H1 (cell line): ENCODE measurements at regions not wholly inside any gene's neighbourhood (a gene's known extent, or its start where the extent isn't known, plus 50 kb on each side); places are given as distances from the start of the nearest gene placed in this dataset.

Experiments
- CTCF ChIA-PET: fragments of 300-600 bp; sonication (Branson Sonifier 250); formaldehyde crosslinking; loops from one replicate; lab custom pipeline; 2021; ENCODE audit not compliant: partially characterized antibody; lab: Charles Lee
- POLR2A ChIA-PET: fragments of 300-600 bp; sonication (Branson Sonifier 250); formaldehyde crosslinking; loops from one replicate; lab custom pipeline; 2021; ENCODE audit warnings: inconsistent platforms; ENCODE audit not compliant: partially characterized antibody; lab: Charles Lee
- DNase-seq, 2 experiments: peaks; one replicate each; pipeline versions ENCODE4 v3.0.0 to v3.0.0-alpha.2; 2010 to 2022; ENCODE audit warnings: low spot score in 2 of 2, low read depth in 1 of 2, mixed read lengths in 1 of 2
- FAIRE-seq: peaks from 2 replicates; lab custom pipeline; 2011; peaks lifted over from hg19 to GRCh38; lab: Jason Lieb, UNC
- H2AFZ ChIP-seq: 2 replicates; pipeline ENCODE4 v1.8.1; 2012; ENCODE audit warnings: low read length, inconsistent platforms
- H2AK5ac ChIP-seq: 2 replicates; pipeline ENCODE4 v1.6.1; 2013; ENCODE audit warnings: low read depth, low read length
- H2BK120ac ChIP-seq: replicated peaks from 2 replicates; pipeline ENCODE3; 2013; ENCODE audit warnings: low read depth, low read length, inconsistent platforms
- H2BK12ac ChIP-seq: 2 replicates; pipeline ENCODE4 v1.6.1; 2013; ENCODE audit warnings: low read depth, low read length
- H2BK15ac ChIP-seq: 2 replicates; pipeline ENCODE4 v1.6.1; 2013; ENCODE audit warnings: low read length
- H2BK20ac ChIP-seq: 2 replicates; pipeline ENCODE4 v1.6.1; 2013; ENCODE audit warnings: low read length
- H2BK5ac ChIP-seq: 2 replicates; pipeline ENCODE4 v1.6.1; 2013; ENCODE audit warnings: low read depth, low read length
- H3K14ac ChIP-seq: 2 replicates; pipeline ENCODE4 v1.6.1; 2013; ENCODE audit warnings: inconsistent platforms; ENCODE audit not compliant: insufficient read length
- H3K18ac ChIP-seq: 2 replicates; pipeline ENCODE4 v1.6.1; 2013; ENCODE audit warnings: low read length; ENCODE audit errors: extremely low read depth
- H3K23ac ChIP-seq: 2 replicates; pipeline ENCODE4 v1.6.1; 2013; ENCODE audit warnings: inconsistent platforms; ENCODE audit not compliant: insufficient read length
- H3K23me2 ChIP-seq: 2 replicates; pipeline ENCODE4 v1.6.1; 2013; ENCODE audit warnings: low read depth, low read length
- H3K27ac ChIP-seq: 2 replicates; pipeline ENCODE4 v1.6.1; 2011; ENCODE audit warnings: low read depth, low read length, inconsistent platforms
- H3K27me3 ChIP-seq, 4 experiments: replicated peaks in 1 of 4; 1 replicate in 1 of 4; 2 replicates in 3 of 4; pipeline versions ENCODE4 v1.6.1 to v1.8.1; 2011 to 2013; ENCODE audit warnings: low read length in 3 of 4, mild to moderate bottlenecking in 3 of 4, inconsistent platforms in 2 of 4, mixed read lengths in 2 of 4, moderate library complexity in 1 of 4; ENCODE audit not compliant: control insufficient read depth in 3 of 4, insufficient read depth in 3 of 4; ENCODE audit errors: extremely low read depth in 1 of 4
- H3K36me3 ChIP-seq, 4 experiments: 2 replicates each; pipeline versions ENCODE4 v1.6.1 to v1.8.1; 2011 to 2013; ENCODE audit warnings: mild to moderate bottlenecking in 4 of 4, low read length in 3 of 4, moderate library complexity in 2 of 4, control low read depth in 1 of 4, inconsistent platforms in 1 of 4; ENCODE audit not compliant: insufficient read depth in 4 of 4, control insufficient read depth in 2 of 4
- H3K4ac ChIP-seq: replicated peaks from 2 replicates; pipeline ENCODE3; 2013; ENCODE audit warnings: low read length, low read depth, mixed read lengths, inconsistent platforms; ENCODE audit not compliant: insufficient read length
- H3K4me1 ChIP-seq, 4 experiments: replicated peaks in 1 of 4; 1 replicate in 1 of 4; 2 replicates in 3 of 4; pipeline versions ENCODE4 v1.6.1 to v1.8.1; 2011 to 2013; ENCODE audit warnings: low read length in 3 of 4, inconsistent platforms in 2 of 4, mixed read lengths in 1 of 4; ENCODE audit not compliant: insufficient read depth in 4 of 4, control insufficient read depth in 3 of 4
- H3K4me2 ChIP-seq, 2 experiments: 2 replicates each; pipeline versions ENCODE4 v1.6.1 to v1.8.1; 2011 to 2013; ENCODE audit warnings: low read depth in 2 of 2, low read length in 2 of 2, control low read depth in 1 of 2, inconsistent platforms in 1 of 2, mild to moderate bottlenecking in 1 of 2; ENCODE audit not compliant: insufficient read depth in 1 of 2
- H3K4me3 ChIP-seq, 4 experiments: fragments of 200-600, 300-600 bp in 1 of 4; sonication (generic), shearing (Covaris generic), sonication (Bioruptor Twin) in 1 of 4; 2 replicates each; pipeline versions ENCODE4 v1.5.1 to v1.8.1; 2011 to 2016; ENCODE audit warnings: low read length in 4 of 4, low read depth in 3 of 4, control low read depth in 2 of 4, inconsistent platforms in 2 of 4, mild to moderate bottlenecking in 2 of 4, mixed read lengths in 1 of 4, moderate library complexity in 1 of 4; ENCODE audit not compliant: insufficient read depth in 2 of 4; ENCODE audit errors: extremely low read depth in 1 of 4
- H3K56ac ChIP-seq: replicated peaks from 2 replicates; pipeline ENCODE3; 2013; ENCODE audit warnings: low read depth, mild to moderate bottlenecking, mixed read lengths, low read length, inconsistent platforms; ENCODE audit not compliant: insufficient read length
- H3K79me1 ChIP-seq: 2 replicates; pipeline ENCODE4 v1.6.1; 2013; ENCODE audit warnings: low read depth, low read length, control low read depth
- H3K79me2 ChIP-seq, 2 experiments: 2 replicates each; pipeline versions ENCODE4 v1.6.1 to v1.8.1; 2012 to 2013; ENCODE audit warnings: low read length in 2 of 2, mild to moderate bottlenecking in 2 of 2, inconsistent platforms in 1 of 2; ENCODE audit not compliant: insufficient read depth in 2 of 2, control insufficient read depth in 1 of 2
- H3K9ac ChIP-seq, 4 experiments: replicated peaks in 1 of 4; 1 replicate in 1 of 4; 2 replicates in 3 of 4; pipeline versions ENCODE4 v1.6.1 to v1.8.1; 2011 to 2013; ENCODE audit warnings: low read depth in 3 of 4, low read length in 3 of 4, control low read depth in 2 of 4, mild to moderate bottlenecking in 2 of 4, moderate library complexity in 2 of 4, inconsistent platforms in 1 of 4; ENCODE audit errors: extremely low read depth in 1 of 4
- H3K9me3 ChIP-seq, 2 experiments: 2 replicates each; pipeline versions ENCODE4 v1.6.1 to v1.8.1; 2012 to 2013; ENCODE audit warnings: mild to moderate bottlenecking in 2 of 2, moderate library complexity in 2 of 2, control low read depth in 1 of 2, inconsistent platforms in 1 of 2, low read depth in 1 of 2, low read length in 1 of 2, mixed read lengths in 1 of 2; ENCODE audit not compliant: insufficient read depth in 2 of 2
- H4K20me1 ChIP-seq, 2 experiments: replicated peaks in 1 of 2; 2 replicates each; pipeline versions ENCODE3 to v1.8.1; 2011 to 2013; ENCODE audit warnings: inconsistent platforms in 2 of 2, low read length in 2 of 2, mild to moderate bottlenecking in 1 of 2; ENCODE audit not compliant: insufficient read depth in 2 of 2, control insufficient read depth in 1 of 2
- H4K5ac ChIP-seq: 2 replicates; pipeline ENCODE4 v1.6.1; 2013; ENCODE audit warnings: low read length, low read depth, mixed read lengths, inconsistent platforms; ENCODE audit not compliant: insufficient read length
- H4K8ac ChIP-seq: 2 replicates; pipeline ENCODE4 v1.8.0; 2013; ENCODE audit warnings: mild to moderate bottlenecking, moderate library complexity, low read length, inconsistent platforms; ENCODE audit not compliant: insufficient read depth; ENCODE audit errors: extremely low read depth
- H4K91ac ChIP-seq: replicated peaks from 2 replicates; pipeline ENCODE3; 2013; ENCODE audit warnings: low read length, mixed read lengths, inconsistent platforms; ENCODE audit not compliant: insufficient read length
- BACH1 ChIP-seq: IDR thresholded peaks from 2 replicates; pipeline ENCODE4 v1.6.1; 2012; ENCODE audit warnings: low read length, improper control_type of control experiment
- CBX5 ChIP-seq: fragments of 300-800, 300-1000 bp; sonication (generic); IDR thresholded peaks from 2 replicates; pipeline ENCODE4 v1.7.1; 2016; ENCODE audit warnings: antibody characterized with exemption, low read length, low read depth
- CREB1 ChIP-seq: IDR thresholded peaks from 2 replicates; pipeline ENCODE4 v1.6.1; 2012; ENCODE audit warnings: inconsistent platforms
- CTBP2 ChIP-seq: IDR thresholded peaks from 2 replicates; pipeline ENCODE4 v1.7.0; 2011; ENCODE audit warnings: borderline replicate concordance, mild to moderate bottlenecking, moderate library complexity, mixed read lengths, low read length; ENCODE audit not compliant: insufficient read depth, insufficient read length
- GABPA ChIP-seq: IDR thresholded peaks from 2 replicates; pipeline ENCODE4 v1.6.1; 2011; ENCODE audit warnings: mild to moderate bottlenecking, low read length, moderate library complexity, borderline replicate concordance; ENCODE audit not compliant: insufficient read depth
- KDM5A ChIP-seq: fragments of 200-600 bp; IDR thresholded peaks from 2 replicates; pipeline ENCODE4 v1.7.1; 2012; ENCODE audit warnings: mild to moderate bottlenecking, low read length, inconsistent platforms, mixed read lengths
- MAFK ChIP-seq: IDR thresholded peaks from 2 replicates; pipeline ENCODE4 v1.6.1; 2012; ENCODE audit warnings: low read depth, mild to moderate bottlenecking, improper control_type of control experiment, low read length
- POLR2A ChIP-seq, 2 experiments: IDR thresholded peaks; 1 replicate in 1 of 2; 2 replicates in 1 of 2; pipeline ENCODE4 v1.6.1; 2011; ENCODE audit warnings: low read depth in 2 of 2, low read length in 2 of 2, mild to moderate bottlenecking in 2 of 2; ENCODE audit errors: control extremely low read depth in 1 of 2
- RFX5 ChIP-seq: IDR thresholded peaks from 2 replicates; pipeline ENCODE4 v1.6.1; 2011; ENCODE audit warnings: low read depth, low read length, improper control_type of control experiment, borderline replicate concordance
- TAF7 ChIP-seq: optimal IDR thresholded peaks from 2 replicates; pipeline ENCODE3; 2011; ENCODE audit warnings: low read depth, mild to moderate bottlenecking, inconsistent platforms, low read length, moderate library complexity, borderline replicate concordance
- TBP ChIP-seq: IDR thresholded peaks from 2 replicates; pipeline ENCODE4 v1.6.1; 2011; ENCODE audit warnings: low read depth, low read length, improper control_type of control experiment
- WGBS, 2 experiments: shearing (Covaris generic) in 1 of 2; methylation state at CpG; one replicate each; pipeline versions ENCODE4 v1.1.6 to v1.1.7; 2013 to 2015; ENCODE audit warnings: low lambda C conversion rate in 2 of 2, mixed read lengths in 2 of 2, inconsistent platforms in 1 of 2, low coverage in 1 of 2, missing lambda C conversion rate in 1 of 2; ENCODE audit not compliant: insufficient replicate concordance in 2 of 2, insufficient coverage in 1 of 2, insufficient read length in 1 of 2; ENCODE audit errors: extremely low coverage in 1 of 2, missing lambda C conversion rate in 1 of 2; 5-methylcytosine and 5-hydroxymethylcytosine counted together
- TF ChIP-seq, protein P1 (sequence below), 3 experiments: IDR thresholded peaks; 1 replicate in 2 of 3; 2 replicates in 1 of 3; pipeline versions ENCODE4 v1.5.1 to v1.6.1; 2011; ENCODE audit warnings: low read length in 3 of 3, mild to moderate bottlenecking in 3 of 3, inconsistent platforms in 2 of 3, low read depth in 1 of 3, moderate library complexity in 1 of 3; ENCODE audit not compliant: insufficient read depth in 1 of 3; ENCODE audit errors: control extremely low read depth in 1 of 3

DNA sequence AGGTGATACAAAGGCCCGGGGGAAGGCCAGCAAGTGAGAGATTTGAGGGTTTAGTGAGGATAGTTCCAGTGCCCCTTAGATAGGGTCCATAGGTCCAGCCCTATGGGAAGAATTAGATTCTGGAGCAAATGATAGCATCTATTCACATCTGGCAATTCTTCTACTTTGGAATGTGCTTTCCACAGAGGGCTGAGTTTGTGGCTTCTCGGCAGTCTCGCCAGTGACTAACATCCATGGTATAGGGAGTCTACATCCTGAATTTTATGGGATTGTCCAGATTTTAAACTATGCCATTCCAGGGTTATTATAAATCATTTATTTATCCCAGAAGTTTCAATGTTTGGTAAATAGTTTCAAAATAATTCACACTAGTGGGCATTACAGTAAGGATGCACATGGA lies 207.3 kb upstream of the ADO start:
- ChIA-PET CTCF (interaction anchor here (0.9 kb wide), 1 partner anchor 12 kb away, joined by 5 read pairs; no protein-coding TSS in a partner anchor), POLR2A (no interaction called here)
- Histone ChIP-seq H3K23me2 (no peaks in the 10 kb centered on the region), H2AFZ (no peak overlapping the region), H2BK5ac (no peak overlapping the region), H3K27me3 (no peaks in the 10 kb centered on the region), H3K23ac (no peak overlapping the region), H2BK20ac (no peak overlapping the region), H4K5ac (no peak overlapping the region), H2BK120ac (no peak overlapping the region), H2AK5ac (no peak overlapping the region), H3K9me3 (no peaks in the 10 kb centered on the region), H3K4me2 (no peak overlapping the region), H3K56ac (no peak overlapping the region), H3K36me3 (no peaks in the 10 kb centered on the region), H3K4me3 (no peak overlapping the region), H3K27ac (no peak overlapping the region), H2BK15ac (no peak overlapping the region), H3K14ac (no peak overlapping the region), H3K18ac (no peak overlapping the region), H3K79me1 (no peaks in the 10 kb centered on the region), H3K4me1 (peaks cover 0 to 2% (median 0%) of the 10 kb centered on the region in 4 experiments; a peak in 1 of 7 replicates), H3K9ac (no peak overlapping the region), H4K20me1 (no peaks in the 10 kb centered on the region), H3K4ac (no peak overlapping the region), H3K79me2 (no peaks in the 10 kb centered on the region), H4K8ac (no peak overlapping the region), H2BK12ac (no peak overlapping the region), H4K91ac (no peak overlapping the region)
- FAIRE-seq = no peak
- 89% methylated on average over 3 of the region's 3 CpGs; no CpG with 5 or more reads in 1 of the 2 experiments for WGBS, 2 experiments
- DNase-seq = no peak
- TF ChIP-seq BACH1 (no peak), MAFK (no peak), POLR2A (IDR thresholded peaks at IDR 0.05; ENCODE audit: control extremely low read depth in 1 of 2, low read depth in 2 of 2, low read length in 2 of 2) (no peak), CBX5 (no peak), KDM5A (no peak), TBP (no peak), CTBP2 (no peak), CREB1 (no peak), RFX5 (no peak), TAF7 (no peak), GABPA (no peak)
- TF ChIP-seq, protein P1, sequence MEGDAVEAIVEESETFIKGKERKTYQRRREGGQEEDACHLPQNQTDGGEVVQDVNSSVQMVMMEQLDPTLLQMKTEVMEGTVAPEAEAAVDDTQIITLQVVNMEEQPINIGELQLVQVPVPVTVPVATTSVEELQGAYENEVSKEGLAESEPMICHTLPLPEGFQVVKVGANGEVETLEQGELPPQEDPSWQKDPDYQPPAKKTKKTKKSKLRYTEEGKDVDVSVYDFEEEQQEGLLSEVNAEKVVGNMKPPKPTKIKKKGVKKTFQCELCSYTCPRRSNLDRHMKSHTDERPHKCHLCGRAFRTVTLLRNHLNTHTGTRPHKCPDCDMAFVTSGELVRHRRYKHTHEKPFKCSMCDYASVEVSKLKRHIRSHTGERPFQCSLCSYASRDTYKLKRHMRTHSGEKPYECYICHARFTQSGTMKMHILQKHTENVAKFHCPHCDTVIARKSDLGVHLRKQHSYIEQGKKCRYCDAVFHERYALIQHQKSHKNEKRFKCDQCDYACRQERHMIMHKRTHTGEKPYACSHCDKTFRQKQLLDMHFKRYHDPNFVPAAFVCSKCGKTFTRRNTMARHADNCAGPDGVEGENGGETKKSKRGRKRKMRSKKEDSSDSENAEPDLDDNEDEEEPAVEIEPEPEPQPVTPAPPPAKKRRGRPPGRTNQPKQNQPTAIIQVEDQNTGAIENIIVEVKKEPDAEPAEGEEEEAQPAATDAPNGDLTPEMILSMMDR (IDR thresholded peaks at IDR 0.05; ENCODE audit: control extremely low read depth in 1 of 3, insufficient read depth in 1 of 3, low read depth in 1 of 3, low read length in 3 of 3) = no peak
